ENCODE measurements at regions not wholly inside any gene's neighbourhood (a gene's known extent, or its start where the extent isn't known, plus 50 kb on each side); places are given as distances from the start of the nearest gene placed in this dataset.

GRCh38 chr5:96088706-96089498 is 127.3 kb upstream of the ELL2 start:
- no peak for DNase-seq

- no peak for DNase-seq
Measured at GRCh38 chr5:96087939-96088338, 126.3 kb upstream of the ELL2 start.

- DNase-seq: no peak
Measured at GRCh38 chr5:96084874-96085506, 123.3 kb upstream of the ELL2 start.

GRCh38 chr5:96083361-96083881 is 121.8 kb upstream of the ELL2 start:
- no peak for DNase-seq

- no peak for DNase-seq
Measured at GRCh38 chr5:96081276-96081858, 119.7 kb upstream of the ELL2 start.

- DNase-seq: no peak
Measured at GRCh38 chr5:96080557-96080956, 118.9 kb upstream of the ELL2 start.

- DNase-seq: no peak
Measured at GRCh38 chr5:96079962-96080361, 118.3 kb upstream of the ELL2 start.

- DNase-seq: peak; percentile 37 to 45
Measured at GRCh38 chr5:96079075-96079474, 117.4 kb upstream of the ELL2 start.

- DNase-seq: no peak
Measured at GRCh38 chr5:96076451-96076850, 114.8 kb upstream of the ELL2 start.

GRCh38 chr5:96075579-96076289 is 114.1 kb upstream of the ELL2 start:
- DNase-seq: no peak

GRCh38 chr5:96074870-96075269 is 113.2 kb upstream of the ELL2 start:
- DNase-seq: no peak

GRCh38 chr5:96074460-96074859 is 112.8 kb upstream of the ELL2 start:
- DNase-seq: no peak

GRCh38 chr5:96072791-96073165 is 111.1 kb upstream of the ELL2 start:
- DNase-seq: no peak

GRCh38 chr5:96072138-96072790 is 110.6 kb upstream of the ELL2 start:
- no peak for DNase-seq

- DNase-seq: no peak
Measured at GRCh38 chr5:96070622-96071225, 109.1 kb upstream of the ELL2 start.

GRCh38 chr5:96067894-96068614 is 106.4 kb upstream of the ELL2 start:
- peak; percentile 35 to 47 for DNase-seq

GRCh38 chr5:96067251-96067650 is 105.6 kb upstream of the ELL2 start:
- DNase-seq: no peak

GRCh38 chr5:96066386-96066719 is 104.7 kb upstream of the ELL2 start:
- no peak for DNase-seq

GRCh38 chr5:96065685-96066385 is 104.2 kb upstream of the ELL2 start:
- no peak for DNase-seq

- DNase-seq: no peak
Measured at GRCh38 chr5:96064877-96065276, 103.2 kb upstream of the ELL2 start.

GRCh38 chr5:96062836-96063235 is 101.2 kb upstream of the ELL2 start:
- no peak for DNase-seq
